ENCODE measurements at regions not wholly inside any gene's neighbourhood (a gene's known extent, or its start where the extent isn't known, plus 50 kb on each side); places are given as distances from the start of the nearest gene placed in this dataset.

GRCh38 chr1:82777240-82777639 is 976.5 kb downstream of the ADGRL2 start:
- TF ChIP-seq, protein P1, sequence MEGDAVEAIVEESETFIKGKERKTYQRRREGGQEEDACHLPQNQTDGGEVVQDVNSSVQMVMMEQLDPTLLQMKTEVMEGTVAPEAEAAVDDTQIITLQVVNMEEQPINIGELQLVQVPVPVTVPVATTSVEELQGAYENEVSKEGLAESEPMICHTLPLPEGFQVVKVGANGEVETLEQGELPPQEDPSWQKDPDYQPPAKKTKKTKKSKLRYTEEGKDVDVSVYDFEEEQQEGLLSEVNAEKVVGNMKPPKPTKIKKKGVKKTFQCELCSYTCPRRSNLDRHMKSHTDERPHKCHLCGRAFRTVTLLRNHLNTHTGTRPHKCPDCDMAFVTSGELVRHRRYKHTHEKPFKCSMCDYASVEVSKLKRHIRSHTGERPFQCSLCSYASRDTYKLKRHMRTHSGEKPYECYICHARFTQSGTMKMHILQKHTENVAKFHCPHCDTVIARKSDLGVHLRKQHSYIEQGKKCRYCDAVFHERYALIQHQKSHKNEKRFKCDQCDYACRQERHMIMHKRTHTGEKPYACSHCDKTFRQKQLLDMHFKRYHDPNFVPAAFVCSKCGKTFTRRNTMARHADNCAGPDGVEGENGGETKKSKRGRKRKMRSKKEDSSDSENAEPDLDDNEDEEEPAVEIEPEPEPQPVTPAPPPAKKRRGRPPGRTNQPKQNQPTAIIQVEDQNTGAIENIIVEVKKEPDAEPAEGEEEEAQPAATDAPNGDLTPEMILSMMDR (IDR thresholded peaks at IDR 0.05): no peak
- no peak for TF ChIP-seq POLR2A (IDR thresholded peaks at IDR 0.05)
